K562 (cell line): ENCODE measurements at regions not wholly inside any gene's neighbourhood (a gene's known extent, or its start where the extent isn't known, plus 50 kb on each side); places are given as distances from the start of the nearest gene placed in this dataset.

Experiments
- ATAC-seq: fragments of 200-7000 bp; cut with Tn5 transposase; 3 replicates; pipeline ENCODE4 v1.9.1; 2020; ENCODE audit warnings: moderate library complexity
- BruUV-seq: library from RNA; stranded (reverse); fragments of 400-500 nt; replicated peaks from 2 replicates; lab custom pipeline; 2021; lab: Mats Ljungman, UMichigan
- CTCF ChIA-PET: fragments of 300-600 bp; formaldehyde crosslinking; extraction: SDS; loops from one replicate; lab custom pipeline; 2021; ENCODE audit warnings: low intra/inter-chr PET ratio; lab: Yijun Ruan, JAX
- POLR2A ChIA-PET: fragments of 300-600, 350-650 bp; sonication (Branson Sonifier 250); formaldehyde crosslinking; extraction: SDS; loops from one replicate; lab custom pipeline; 2021; ENCODE audit warnings: antibody characterized with exemption, inconsistent platforms; lab: Yijun Ruan, JAX
- DNase-seq, 4 experiments: peaks; one replicate each; pipeline versions ENCODE4 v3.0.0 to v3.0.0-alpha.2; 2011 to 2018; ENCODE audit warnings: low spot score in 3 of 4, mixed read lengths in 3 of 4; ENCODE audit errors: extremely low read depth in 1 of 4
- FAIRE-seq: peaks from 2 replicates; lab custom pipeline; 2011; peaks lifted over from hg19 to GRCh38; lab: Jason Lieb, UNC
- H2AFZ ChIP-seq: 2 replicates; pipeline ENCODE4 v1.6.0; 2011; ENCODE audit warnings: low read depth, low read length, control low read depth, inconsistent platforms
- H3K27ac ChIP-seq: fragments of 200-600 bp; 3 replicates; pipeline ENCODE4 v1.8.0; 2011; ENCODE audit warnings: low read depth, mild to moderate bottlenecking, control low read depth, inconsistent platforms, low read length, moderate library complexity, mixed read lengths; ENCODE audit errors: extremely low read depth
- H3K27me3 ChIP-seq, 2 experiments: fragments of 300-600 bp in 1 of 2; 2 replicates in 1 of 2; 3 replicates in 1 of 2; pipeline versions ENCODE4 v1.6.0 to v1.8.0; 2011; ENCODE audit warnings: inconsistent platforms in 2 of 2, low read length in 2 of 2, mild to moderate bottlenecking in 1 of 2, mixed read lengths in 1 of 2, moderate library complexity in 1 of 2; ENCODE audit not compliant: control insufficient read depth in 2 of 2, insufficient read depth in 2 of 2
- H3K36me3 ChIP-seq: fragments of 300-600 bp; 3 replicates; pipeline ENCODE4 v1.8.0; 2011; ENCODE audit warnings: mild to moderate bottlenecking, low read length, inconsistent platforms; ENCODE audit not compliant: control insufficient read depth, insufficient read depth
- H3K4me1 ChIP-seq, 2 experiments: fragments of 200-600 bp in 1 of 2; replicated peaks in 1 of 2; 2 replicates in 1 of 2; 3 replicates in 1 of 2; pipeline versions ENCODE4 v1.5.1 to v1.8.0; 2011; ENCODE audit warnings: inconsistent platforms in 2 of 2, low read length in 2 of 2, mild to moderate bottlenecking in 1 of 2, mixed read lengths in 1 of 2, moderate library complexity in 1 of 2; ENCODE audit not compliant: control insufficient read depth in 2 of 2, insufficient read depth in 2 of 2
- H3K4me2 ChIP-seq: 2 replicates; pipeline ENCODE4 v1.6.1; 2011; ENCODE audit warnings: low read length, control low read depth, inconsistent platforms, mixed read lengths; ENCODE audit not compliant: insufficient read depth
- H3K4me3 ChIP-seq: fragments of 200-600 bp; sonication (generic), shearing (Covaris generic); 2 replicates; pipeline ENCODE4 v1.5.1; 2016; ENCODE audit warnings: control low read depth, inconsistent platforms
- H3K79me2 ChIP-seq: fragments of 200-600 bp; 3 replicates; pipeline ENCODE4 v1.8.0; 2011; ENCODE audit warnings: low read length, inconsistent platforms; ENCODE audit not compliant: control insufficient read depth, insufficient read depth
- H3K9ac ChIP-seq, 2 experiments: 2 replicates each; pipeline versions ENCODE4 v1.6.0 to v1.6.1; 2011; ENCODE audit warnings: low read depth in 2 of 2, low read length in 2 of 2, control low read depth in 1 of 2, inconsistent platforms in 1 of 2, mild to moderate bottlenecking in 1 of 2, mixed read lengths in 1 of 2; ENCODE audit not compliant: insufficient read depth in 1 of 2
- H3K9me1 ChIP-seq: one replicate; pipeline ENCODE4 v1.6.0; 2011; ENCODE audit warnings: inconsistent platforms, mild to moderate bottlenecking, low read length, moderate library complexity; ENCODE audit not compliant: control insufficient read depth, insufficient read depth
- H3K9me3 ChIP-seq: replicated peaks from 2 replicates; pipeline ENCODE4 v1.5.1; 2011; ENCODE audit warnings: low read depth, low read length, inconsistent platforms; ENCODE audit not compliant: control insufficient read depth, insufficient read depth
- H4K20me1 ChIP-seq: replicated peaks from 2 replicates; pipeline ENCODE4 v1.6.1; 2011; ENCODE audit warnings: low read length, inconsistent platforms, mixed read lengths; ENCODE audit not compliant: control insufficient read depth, insufficient read depth
- CBFA2T3 ChIP-seq: fragments of 450-650 bp; IDR thresholded peaks from 2 replicates; pipeline ENCODE4 v1.6.1; 2017
- CBFB ChIP-seq: sonication (generic); formaldehyde crosslinking; IDR thresholded peaks from 2 replicates; pipeline ENCODE4 v1.4.0; 2020; ENCODE audit warnings: mild to moderate bottlenecking, missing genetic modification reagents
- KDM5B ChIP-seq: fragments of 200-600 bp; sonication (generic); IDR thresholded peaks from 2 replicates; pipeline ENCODE4 v1.6.1; 2012; ENCODE audit warnings: low read depth, mild to moderate bottlenecking, moderate library complexity, low read length, control low read depth, inconsistent platforms; ENCODE audit not compliant: insufficient replicate concordance
- MAFF ChIP-seq: IDR thresholded peaks from 2 replicates; pipeline ENCODE4 v1.6.1; 2012; ENCODE audit warnings: low read length, improper control_type of control experiment
- PHB ChIP-seq: fragments of 250-450 bp; sonication (Bioruptor Pico); IDR thresholded peaks from 2 replicates; pipeline ENCODE4 v1.5.0; 2021
- PRMT5 ChIP-seq: sonication (generic); formaldehyde crosslinking; IDR thresholded peaks from 2 replicates; pipeline ENCODE4 v1.5.0; 2020; ENCODE audit warnings: missing genetic modification reagents
- TARDBP ChIP-seq: fragments of 450-650 bp; IDR thresholded peaks from 2 replicates; pipeline ENCODE4 v1.6.1; 2016
- ZBTB11 ChIP-seq, 3 experiments: fragments of 200-800 bp in 1 of 3; fragments of 250-450 bp in 1 of 3; fragments of 450-650 bp in 1 of 3; sonication (Bioruptor Pico) in 1 of 3; sonication (Bioruptor generic) in 1 of 3; formaldehyde crosslinking in 1 of 3; IDR thresholded peaks; 2 replicates each; pipeline versions ENCODE4 v1.6.1 to v1.8.0; 2016 to 2022; ENCODE audit warnings: mild to moderate bottlenecking in 2 of 3, missing genetic modification characterization in 2 of 3, missing compliant biosample characterization in 1 of 3, moderate library complexity in 1 of 3
- ZFX ChIP-seq: sonication (generic); formaldehyde crosslinking; IDR thresholded peaks from 2 replicates; pipeline ENCODE4 v1.8.0; 2022; ENCODE audit warnings: mild to moderate bottlenecking, missing genetic modification reagents, moderate library complexity
- ZNF165 ChIP-seq: fragments of 250-450 bp; sonication (Bioruptor Pico); IDR thresholded peaks from 2 replicates; pipeline ENCODE4 v1.4.0; 2020; ENCODE audit warnings: borderline replicate concordance
- ZNF212 ChIP-seq: fragments of 450-650 bp; formaldehyde crosslinking; IDR thresholded peaks from 2 replicates; pipeline ENCODE4 v1.4.0; 2020; ENCODE audit warnings: mild to moderate bottlenecking
- ZNF444 ChIP-seq: fragments of 250-450 bp; sonication (Bioruptor Pico); IDR thresholded peaks from 2 replicates; pipeline ENCODE4 v1.4.0; 2020; ENCODE audit warnings: mild to moderate bottlenecking, moderate library complexity
- ZNF780A ChIP-seq: fragments of 250-450 bp; sonication (Bioruptor Pico); IDR thresholded peaks from 2 replicates; pipeline ENCODE4 v1.5.0; 2021; ENCODE audit warnings: mild to moderate bottlenecking
- WGBS: fragments of 100-300 bp; shearing (Covaris generic); methylation state at CpG from one replicate; pipeline ENCODE4 v1.1.6; 2016; ENCODE audit warnings: low coverage, mixed read lengths; ENCODE audit not compliant: insufficient coverage; ENCODE audit errors: missing lambda C conversion rate; 5-methylcytosine and 5-hydroxymethylcytosine counted together
- in situ Hi-C: fragments of 300-500 bp; cut with MboI; formaldehyde crosslinking; loops from 4 replicates; pipeline ENCODE4 v1.15.0; 2018; ENCODE audit warnings: inconsistent platforms, mixed read lengths
- intact Hi-C: fragments of 100-400 bp; cut with micrococcal nuclease; formaldehyde crosslinking; loops from 2 replicates; pipeline ENCODE4 v1.14.2; 2022

- BruUV-seq = no TSS peak
- Histone ChIP-seq H3K27ac (no peak overlapping the region), H3K4me1 (no peaks in the 10 kb centered on the region), H4K20me1 (no peaks in the 10 kb centered on the region), H3K27me3 (no peaks in the 10 kb centered on the region; a peak in 1 of 5 replicates), H3K4me2 (no peak overlapping the region), H2AFZ (no peak overlapping the region), H3K4me3 (no peak overlapping the region), H3K9me3 (no peaks in the 10 kb centered on the region), H3K9me1 (no peaks in the 10 kb centered on the region), H3K36me3 (no peaks in the 10 kb centered on the region), H3K9ac (no peak overlapping the region), H3K79me2 (no peaks in the 10 kb centered on the region)
- FAIRE-seq (no peak), ATAC-seq (no peak), DNase-seq (no peak)
- POLR2A ChIA-PET = no interaction called here
- intact Hi-C loops (no loop called here), in situ Hi-C loops (no loop called here)
- CTCF ChIA-PET = no interaction called here
- TF ChIP-seq ZNF780A (CRISPR knock-in tag) (no peak), PHB (no peak), TARDBP (no peak), KDM5B (no peak), ZNF444 (no peak), ZNF165 (CRISPR knock-in tag) (no peak), ZNF212 (no peak), CBFB (no peak), ZFX (no peak), PRMT5 (CRISPR knock-in tag) (no peak), MAFF (no peak), ZBTB11 (CRISPR knock-in tag; IDR thresholded peaks at IDR 0.05) (no peak), CBFA2T3 (no peak)
- 10% methylated on average over 1 of the region's 1 CpG for WGBS
Observed at GRCh38 chr13:32914686-32915085, 101.5 kb upstream of the KL start.
